ENCODE measurements at regions not wholly inside any gene's neighbourhood (a gene's known extent, or its start where the extent isn't known, plus 50 kb on each side); places are given as distances from the start of the nearest gene placed in this dataset.

GRCh38 chr11:82577246-82577645 lies 156.4 kb downstream of the FAM181B start:
- H3K4me3 Mint-ChIP-seq, result no peak overlapping the region
- H3K9me3 Mint-ChIP-seq, result peaks cover 2% of the 10 kb centered on the region
- ATAC-seq (no peak), DNase-seq (no peak)
- intact Hi-C loops (cut with micrococcal nuclease), result no loop called here
- ChIA-PET CTCF (no interaction called here), POLR2A (no interaction called here)
- no peaks in the 10 kb centered on the region for H3K36me3 Mint-ChIP-seq (ENCODE audit: low read depth)
- H3K4me1 Mint-ChIP-seq (ENCODE audit: low read depth), result no peaks in the 10 kb centered on the region
- TF ChIP-seq CTCF (IDR thresholded peaks at IDR 0.05), result no peak
- H3K27me3 Mint-ChIP-seq, result no peaks in the 10 kb centered on the region
- no peak overlapping the region for H3K27ac Mint-ChIP-seq

GRCh38 chr11:82560836-82561235 lies 172.8 kb downstream of the FAM181B start:
- H3K4me3 Mint-ChIP-seq, result no peak overlapping the region
- H3K4me1 Mint-ChIP-seq (ENCODE audit: low read depth), result no peaks in the 10 kb centered on the region
- H3K27me3 Mint-ChIP-seq, result no peaks in the 10 kb centered on the region
- no peak for DNase-seq
- no peaks in the 10 kb centered on the region for H3K36me3 Mint-ChIP-seq (ENCODE audit: low read depth)
- intact Hi-C loops (cut with micrococcal nuclease), result no loop called here
- H3K9me3 Mint-ChIP-seq, result no peaks in the 10 kb centered on the region
- no peak overlapping the region for H3K27ac Mint-ChIP-seq
- TF ChIP-seq CTCF (IDR thresholded peaks at IDR 0.05), result no peak
- ChIA-PET POLR2A (no interaction called here), CTCF (no interaction called here)
- no peak for ATAC-seq

GRCh38 chr11:82559609-82560008 lies 174.1 kb downstream of the FAM181B start:
- Mint-ChIP-seq H3K27ac (no peak overlapping the region), H3K4me1 (ENCODE audit: low read depth) (no peaks in the 10 kb centered on the region), H3K9me3 (no peaks in the 10 kb centered on the region), H3K36me3 (ENCODE audit: low read depth) (no peaks in the 10 kb centered on the region), H3K27me3 (no peaks in the 10 kb centered on the region), H3K4me3 (no peak overlapping the region)
- no peak for DNase-seq
- intact Hi-C loops (cut with micrococcal nuclease), result no loop called here
- ATAC-seq, result no peak
- no peak for TF ChIP-seq CTCF (IDR thresholded peaks at IDR 0.05)
- ChIA-PET CTCF (no interaction called here), POLR2A (no interaction called here)

DNA sequence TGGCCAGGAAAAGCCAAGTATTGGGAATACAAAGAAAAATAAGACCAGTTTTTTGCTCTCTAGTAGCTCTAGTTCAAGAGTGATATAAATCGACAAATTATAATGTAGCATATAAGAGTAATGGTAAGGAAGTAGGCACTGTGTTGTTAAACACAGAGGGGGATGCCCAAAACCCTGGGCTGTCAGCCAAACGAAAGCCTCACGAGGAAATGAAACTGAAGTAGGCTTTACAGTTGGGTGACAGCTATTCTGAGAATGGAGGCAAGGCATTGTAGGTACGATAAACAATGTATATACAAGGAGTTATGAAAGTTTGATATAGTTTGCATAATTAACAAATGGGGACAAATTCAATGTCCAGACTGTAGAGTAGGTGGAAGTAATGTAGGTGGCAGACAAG lies 176.4 kb downstream of the FAM181B start:
- Mint-ChIP-seq H3K4me3 (no peak overlapping the region), H3K4me1 (ENCODE audit: low read depth) (no peaks in the 10 kb centered on the region), H3K27ac (no peak overlapping the region), H3K27me3 (no peaks in the 10 kb centered on the region), H3K9me3 (no peaks in the 10 kb centered on the region), H3K36me3 (ENCODE audit: low read depth) (no peaks in the 10 kb centered on the region)
- ChIA-PET CTCF (no interaction called here), POLR2A (no interaction called here)
- no peak for TF ChIP-seq CTCF (IDR thresholded peaks at IDR 0.05)
- no peak for ATAC-seq
- intact Hi-C loops (cut with micrococcal nuclease), result no loop called here
- DNase-seq, result peak; percentile 3

DNA sequence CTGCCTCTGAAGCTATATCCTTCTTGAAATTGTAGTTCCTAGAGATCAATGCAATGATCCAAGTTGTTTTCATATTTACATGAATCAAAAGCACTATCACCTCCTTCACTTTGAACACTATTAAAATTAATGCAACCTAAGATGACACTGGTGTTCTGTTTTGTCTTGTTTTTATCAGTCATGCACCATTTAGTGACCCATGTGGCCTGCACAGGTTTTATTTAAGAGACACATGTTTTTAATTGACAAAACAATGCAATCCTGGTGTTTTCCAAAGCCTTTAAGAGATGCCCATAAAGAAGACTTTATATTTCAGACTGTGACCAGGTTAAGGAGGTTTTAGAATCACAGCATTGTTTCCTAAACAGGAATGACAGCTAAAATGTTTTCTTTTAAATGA lies 177.5 kb downstream of the FAM181B start:
- no peaks in the 10 kb centered on the region for H3K27me3 Mint-ChIP-seq
- TF ChIP-seq CTCF (IDR thresholded peaks at IDR 0.05), result no peak
- intact Hi-C loops (cut with micrococcal nuclease), result no loop called here
- H3K36me3 Mint-ChIP-seq (ENCODE audit: low read depth), result no peaks in the 10 kb centered on the region
- ChIA-PET POLR2A (no interaction called here), CTCF (no interaction called here)
- DNase-seq (no peak), ATAC-seq (no peak)
- no peaks in the 10 kb centered on the region for H3K4me1 Mint-ChIP-seq (ENCODE audit: low read depth)
- H3K4me3 Mint-ChIP-seq, result no peak overlapping the region
- H3K27ac Mint-ChIP-seq, result no peak overlapping the region
- no peaks in the 10 kb centered on the region for H3K9me3 Mint-ChIP-seq
